ENCODE measurements at regions not wholly inside any gene's neighbourhood (a gene's known extent, or its start where the extent isn't known, plus 50 kb on each side); places are given as distances from the start of the nearest gene placed in this dataset.

- TF ChIP-seq CTCF (IDR thresholded peaks at IDR 0.05) = no peak
- no peak for TF ChIP-seq POLR2A (IDR thresholded peaks at IDR 0.05)
- TF ChIP-seq EP300 (IDR thresholded peaks at IDR 0.05) = no peak
Observed at GRCh38 chr4:114326358-114326757, 272.2 kb upstream of the UGT8 start.
